ENCODE measurements at regions not wholly inside any gene's neighbourhood (a gene's known extent, or its start where the extent isn't known, plus 50 kb on each side); places are given as distances from the start of the nearest gene placed in this dataset.
"Not testable (repeated sequence)": the region's sequence is repeated elsewhere in the genome, so short reads cannot be mapped to it uniquely, and the experiment has no call there.

DNA sequence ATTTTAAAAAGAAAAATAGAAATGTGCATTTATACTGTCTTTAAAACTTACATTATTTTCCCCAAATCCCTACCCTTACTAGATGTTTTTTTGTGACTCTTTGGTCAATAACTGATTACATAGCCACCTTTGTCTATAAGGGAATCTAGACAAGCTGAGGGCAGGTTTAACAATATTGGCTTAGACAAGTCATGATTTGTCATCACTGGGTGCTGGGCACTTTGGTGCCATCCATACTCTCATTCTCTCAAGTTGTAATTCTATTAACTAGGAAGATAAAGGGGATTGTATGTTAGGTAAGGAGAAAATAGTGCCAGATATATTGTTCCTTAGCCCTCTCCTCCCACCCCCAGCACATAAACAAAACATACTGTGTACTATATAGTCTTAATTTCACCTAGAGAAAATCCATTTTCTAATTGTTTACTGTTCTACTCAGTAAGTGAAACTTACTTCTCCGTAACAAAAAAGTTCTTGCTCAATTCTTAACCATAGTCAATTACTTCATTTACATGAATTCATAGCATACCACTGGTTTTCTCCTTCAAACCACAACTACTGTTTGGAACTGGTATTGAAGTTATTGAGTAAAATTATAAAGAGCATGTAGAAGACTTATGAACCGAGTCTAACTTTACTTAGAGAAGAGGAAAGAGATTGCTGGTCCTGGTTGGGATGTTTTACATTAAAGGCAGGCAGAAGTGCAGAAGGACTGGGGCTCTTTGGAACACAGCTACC, 877.1 kb downstream of the PDCD6IP start:
- Histone ChIP-seq H3K4me3 (ENCODE audit: low read length in 2 of 2) (no peak overlapping the region), H3K36me3 (ENCODE audit: control insufficient read depth in 2 of 2, insufficient read depth in 2 of 2, low read length in 1 of 2) (no peaks in the 10 kb centered on the region), H3K4me1 (ENCODE audit: control insufficient read depth in 2 of 2, insufficient read depth in 2 of 2, low read length in 2 of 2) (no peaks in the 10 kb centered on the region), H3K27ac (ENCODE audit: low read depth in 1 of 2, low read length in 1 of 2) (no peak overlapping the region), H3K27me3 (ENCODE audit: control insufficient read depth in 2 of 2, insufficient read depth in 1 of 2, low read length in 1 of 2) (no peaks in the 10 kb centered on the region), H3K9me3 (ENCODE audit: control insufficient read depth in 2 of 2, insufficient read depth in 1 of 2, low read length in 1 of 2) (peaks cover 1 to 9% of the 10 kb centered on the region in 2 donors)
- 98% methylated on average over 2 of the region's 2 CpGs for WGBS
- DNase-seq (ENCODE audit: low read depth in 6 of 9, low spot score in 9 of 9) = no peak

DNA sequence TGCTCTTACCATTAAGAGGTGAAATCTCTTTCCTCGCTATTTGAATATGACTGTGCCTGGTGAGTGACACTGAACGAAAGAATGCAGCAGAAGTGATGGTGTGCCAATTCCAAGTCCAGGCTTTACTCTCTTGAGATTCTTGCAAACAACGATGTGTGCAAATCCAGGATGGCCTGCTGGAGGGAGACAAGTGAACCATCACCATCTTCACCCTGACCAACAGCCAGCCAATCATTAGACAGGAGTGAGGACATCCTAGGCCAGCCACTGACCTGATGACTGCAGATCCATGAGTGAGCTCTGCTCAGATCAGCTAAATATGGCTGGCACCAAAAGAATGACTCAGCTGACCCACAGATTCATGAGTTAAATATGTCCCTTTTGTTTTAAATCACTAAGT, 878.0 kb downstream of the PDCD6IP start:
- Histone ChIP-seq H3K36me3 (ENCODE audit: control insufficient read depth in 2 of 2, insufficient read depth in 2 of 2, low read length in 1 of 2) (no peaks in the 10 kb centered on the region), H3K27ac (ENCODE audit: low read depth in 1 of 2, low read length in 1 of 2) (no peak overlapping the region), H3K9me3 (ENCODE audit: control insufficient read depth in 2 of 2, insufficient read depth in 1 of 2, low read length in 1 of 2) (peaks cover 1 to 9% of the 10 kb centered on the region in 2 donors), H3K27me3 (ENCODE audit: control insufficient read depth in 2 of 2, insufficient read depth in 1 of 2, low read length in 1 of 2) (no peaks in the 10 kb centered on the region), H3K4me3 (ENCODE audit: low read length in 2 of 2) (no peak overlapping the region), H3K4me1 (ENCODE audit: control insufficient read depth in 2 of 2, insufficient read depth in 2 of 2, low read length in 2 of 2) (no peaks in the 10 kb centered on the region)
- 96% methylated on average over 3 of the region's 3 CpGs for WGBS
- no peak for DNase-seq (ENCODE audit: low read depth in 6 of 9, low spot score in 9 of 9)

DNA sequence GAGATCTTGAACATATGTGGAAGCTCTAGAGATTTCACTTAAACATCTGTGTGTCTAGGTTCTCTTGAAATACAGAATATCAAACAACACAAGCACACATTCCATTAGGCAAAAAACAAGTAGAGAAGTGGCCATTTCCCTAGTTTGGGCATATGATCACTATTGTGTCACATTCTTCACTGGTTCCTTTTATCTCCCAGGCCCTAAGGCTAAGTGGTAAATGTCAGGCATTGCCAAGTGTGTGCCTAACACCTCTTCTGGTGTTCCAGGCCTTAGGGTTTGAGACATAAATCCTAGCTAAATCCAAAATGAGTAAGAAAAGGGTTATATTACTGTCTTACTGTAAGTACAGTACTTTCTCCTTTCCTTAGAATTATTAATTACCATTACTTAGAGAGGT, 880.1 kb downstream of the PDCD6IP start:
- Histone ChIP-seq H3K27me3 (ENCODE audit: control insufficient read depth in 2 of 2, insufficient read depth in 1 of 2, low read length in 1 of 2) (no peaks in the 10 kb centered on the region), H3K27ac (ENCODE audit: low read depth in 1 of 2, low read length in 1 of 2) (no peak overlapping the region), H3K4me3 (ENCODE audit: low read length in 2 of 2) (no peak overlapping the region), H3K9me3 (ENCODE audit: control insufficient read depth in 2 of 2, insufficient read depth in 1 of 2, low read length in 1 of 2) (peaks cover 1 to 9% of the 10 kb centered on the region in 2 donors), H3K4me1 (ENCODE audit: control insufficient read depth in 2 of 2, insufficient read depth in 2 of 2, low read length in 2 of 2) (no peaks in the 10 kb centered on the region), H3K36me3 (ENCODE audit: control insufficient read depth in 2 of 2, insufficient read depth in 2 of 2, low read length in 1 of 2) (no peaks in the 10 kb centered on the region)
- DNase-seq (ENCODE audit: low read depth in 6 of 9, low spot score in 9 of 9) = no peak

DNA sequence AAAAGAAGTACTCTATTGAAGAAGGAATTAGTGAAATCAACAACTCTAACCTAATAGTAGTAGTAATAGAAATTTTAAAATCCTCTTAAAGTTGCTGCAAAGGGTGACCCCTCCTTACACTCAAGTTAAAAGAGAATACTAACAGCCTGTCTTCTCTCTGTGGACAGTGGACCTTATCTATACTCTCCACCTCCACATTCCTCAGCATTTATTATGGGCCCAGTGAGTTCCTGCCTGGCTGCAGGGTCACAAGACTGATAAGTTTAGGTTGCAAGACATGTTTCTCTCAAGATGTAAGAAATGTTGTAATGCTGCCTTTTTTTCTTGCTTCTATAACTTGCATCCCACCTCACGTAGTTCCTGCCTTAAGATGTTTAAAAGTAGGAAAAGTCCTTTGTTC, 880.6 kb downstream of the PDCD6IP start:
- not testable (repeated sequence) for H3K4me3 ChIP-seq (ENCODE audit: low read length in 2 of 2); H3K27ac ChIP-seq (ENCODE audit: low read depth in 1 of 2, low read length in 1 of 2); H3K27me3 ChIP-seq (ENCODE audit: control insufficient read depth in 2 of 2, insufficient read depth in 1 of 2, low read length in 1 of 2); H3K36me3 ChIP-seq (ENCODE audit: control insufficient read depth in 2 of 2, insufficient read depth in 2 of 2, low read length in 1 of 2); H3K4me1 ChIP-seq (ENCODE audit: control insufficient read depth in 2 of 2, insufficient read depth in 2 of 2, low read length in 2 of 2); DNase-seq (ENCODE audit: low read depth in 6 of 9, low spot score in 9 of 9); H3K9me3 ChIP-seq (ENCODE audit: control insufficient read depth in 2 of 2, insufficient read depth in 1 of 2, low read length in 1 of 2)
- 100% methylated on average over 1 of the region's 1 CpG for whole genome bisulfite sequencing

DNA sequence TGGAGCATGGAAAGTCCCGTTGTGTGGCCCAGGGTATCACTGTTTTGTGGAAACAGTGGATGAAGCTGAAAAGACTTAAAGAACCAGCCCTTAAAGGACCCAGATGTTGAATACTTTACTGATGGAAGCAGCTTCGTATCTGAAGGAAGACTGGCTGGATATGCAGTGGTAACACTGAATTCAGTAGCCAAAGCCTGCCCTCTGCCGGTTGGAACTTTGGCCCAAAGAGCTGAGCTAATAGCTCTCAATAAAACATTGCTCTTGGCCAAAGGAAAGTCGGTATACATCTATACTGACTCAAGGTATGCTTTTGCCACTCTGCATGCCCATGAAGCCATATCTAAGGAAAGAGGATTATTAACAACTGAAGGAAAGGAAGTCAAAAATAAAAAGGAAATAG, 885.4 kb downstream of the PDCD6IP start:
- WGBS = 56% methylated on average over 4 of the region's 4 CpGs
- Histone ChIP-seq H3K9me3 (ENCODE audit: control insufficient read depth in 2 of 2, insufficient read depth in 1 of 2, low read length in 1 of 2) (peaks cover 1 to 9% of the 10 kb centered on the region in 2 donors), H3K36me3 (ENCODE audit: control insufficient read depth in 2 of 2, insufficient read depth in 2 of 2, low read length in 1 of 2) (peaks cover 0 to 3% of the 10 kb centered on the region in 2 donors), H3K27me3 (ENCODE audit: control insufficient read depth in 2 of 2, insufficient read depth in 1 of 2, low read length in 1 of 2) (no peaks in the 10 kb centered on the region), H3K4me1 (ENCODE audit: control insufficient read depth in 2 of 2, insufficient read depth in 2 of 2, low read length in 2 of 2) (no peaks in the 10 kb centered on the region), H3K27ac (ENCODE audit: low read depth in 1 of 2, low read length in 1 of 2) (no peak overlapping the region), H3K4me3 (ENCODE audit: low read length in 2 of 2) (no peak overlapping the region)
- peak in 5 of 9 donors; percentile 27 to 64 (median 49) for DNase-seq (ENCODE audit: low read depth in 6 of 9, low spot score in 9 of 9)

DNA sequence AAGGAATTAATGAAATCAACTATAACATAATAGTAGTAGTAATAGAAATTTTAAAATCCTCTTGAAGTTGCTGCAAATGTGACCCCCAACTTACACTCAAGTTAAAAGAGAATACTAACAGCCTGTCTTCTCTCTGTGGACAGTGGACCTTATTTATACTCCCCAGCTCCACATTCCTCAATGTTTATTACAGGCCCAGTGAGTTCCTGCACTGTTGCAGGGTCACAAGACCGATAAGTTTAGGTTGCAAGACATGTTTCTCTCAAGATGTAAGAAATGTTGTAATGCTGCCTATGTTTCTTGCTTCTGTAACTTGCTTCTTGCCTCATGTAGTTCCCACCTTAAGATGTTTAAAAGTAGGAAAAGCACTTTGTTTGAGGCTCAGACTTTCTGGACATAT, 888.1 kb downstream of the PDCD6IP start:
- Histone ChIP-seq H3K9me3 (ENCODE audit: control insufficient read depth in 2 of 2, insufficient read depth in 1 of 2, low read length in 1 of 2) (no peaks in the 10 kb centered on the region), H3K4me1 (ENCODE audit: control insufficient read depth in 2 of 2, insufficient read depth in 2 of 2, low read length in 2 of 2) (no peaks in the 10 kb centered on the region), H3K27me3 (ENCODE audit: control insufficient read depth in 2 of 2, insufficient read depth in 1 of 2, low read length in 1 of 2) (no peaks in the 10 kb centered on the region), H3K27ac (ENCODE audit: low read depth in 1 of 2, low read length in 1 of 2) (no peak overlapping the region), H3K36me3 (ENCODE audit: control insufficient read depth in 2 of 2, insufficient read depth in 2 of 2, low read length in 1 of 2) (peaks cover 0 to 3% of the 10 kb centered on the region in 2 donors), H3K4me3 (ENCODE audit: low read length in 2 of 2) (no peak overlapping the region)
- 96% methylated on average over 1 of the region's 1 CpG for WGBS
- no peak for DNase-seq (ENCODE audit: low read depth in 6 of 9, low spot score in 9 of 9)

DNA sequence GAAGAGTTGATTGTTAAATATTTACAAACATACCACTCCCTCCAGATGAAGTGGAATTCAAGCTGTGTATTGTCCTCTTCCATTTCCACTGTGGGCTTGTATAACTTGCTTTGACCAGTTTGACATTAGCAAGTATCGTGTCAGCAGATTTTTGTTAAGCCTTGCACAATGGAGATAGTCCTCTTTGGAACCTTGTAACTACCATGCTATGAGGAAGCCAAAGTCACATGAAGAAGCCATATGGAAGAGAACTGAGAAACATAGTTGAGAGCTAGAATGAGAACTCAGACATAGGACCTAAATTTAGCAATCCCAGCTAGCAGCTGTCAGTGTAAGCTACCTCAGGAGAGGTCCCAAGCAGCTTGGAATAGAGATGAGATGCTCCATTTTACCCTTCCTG, 889.2 kb downstream of the PDCD6IP start:
- DNase-seq (ENCODE audit: low read depth in 6 of 9, low spot score in 9 of 9) = no peak
- no peak overlapping the region for H3K27ac ChIP-seq (ENCODE audit: low read depth in 1 of 2, low read length in 1 of 2)
- peaks cover 0 to 3% of the 10 kb centered on the region in 2 donors for H3K36me3 ChIP-seq (ENCODE audit: control insufficient read depth in 2 of 2, insufficient read depth in 2 of 2, low read length in 1 of 2)
- H3K4me3 ChIP-seq (ENCODE audit: low read length in 2 of 2) = no peak overlapping the region
- H3K27me3 ChIP-seq (ENCODE audit: control insufficient read depth in 2 of 2, insufficient read depth in 1 of 2, low read length in 1 of 2) = no peaks in the 10 kb centered on the region
- no peaks in the 10 kb centered on the region for H3K9me3 ChIP-seq (ENCODE audit: control insufficient read depth in 2 of 2, insufficient read depth in 1 of 2, low read length in 1 of 2)
- 95% methylated on average over 1 of the region's 1 CpG for WGBS
- no peaks in the 10 kb centered on the region for H3K4me1 ChIP-seq (ENCODE audit: control insufficient read depth in 2 of 2, insufficient read depth in 2 of 2, low read length in 2 of 2)

DNA sequence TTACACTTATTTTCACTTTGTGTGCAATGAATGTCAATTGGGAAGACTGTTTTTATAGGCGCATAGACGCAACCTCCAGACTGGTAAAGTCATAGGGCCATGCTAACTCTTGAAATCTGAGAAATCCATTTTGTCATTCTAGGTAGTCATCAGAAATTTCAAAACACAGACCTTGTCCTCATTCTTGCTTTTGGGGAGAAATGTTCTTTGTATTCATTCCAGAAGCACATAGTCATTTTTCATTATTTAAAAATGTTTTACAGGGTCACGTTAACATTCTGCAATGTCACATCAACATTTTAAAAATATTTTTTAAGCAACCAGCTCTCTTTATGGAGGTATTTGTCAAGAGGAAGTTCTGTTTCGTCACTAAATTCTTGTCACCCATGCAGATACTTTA, 898.4 kb downstream of the PDCD6IP start:
- no peaks in the 10 kb centered on the region for H3K4me1 ChIP-seq (ENCODE audit: control insufficient read depth in 2 of 2, insufficient read depth in 2 of 2, low read length in 2 of 2)
- WGBS = 84% methylated on average over 4 of the region's 4 CpGs
- no peaks in the 10 kb centered on the region for H3K27me3 ChIP-seq (ENCODE audit: control insufficient read depth in 2 of 2, insufficient read depth in 1 of 2, low read length in 1 of 2)
- peaks cover 3 to 4% of the 10 kb centered on the region in 2 donors for H3K9me3 ChIP-seq (ENCODE audit: control insufficient read depth in 2 of 2, insufficient read depth in 1 of 2, low read length in 1 of 2)
- no peak overlapping the region for H3K27ac ChIP-seq (ENCODE audit: low read depth in 1 of 2, low read length in 1 of 2)
- no peak overlapping the region for H3K4me3 ChIP-seq (ENCODE audit: low read length in 2 of 2)
- no peaks in the 10 kb centered on the region for H3K36me3 ChIP-seq (ENCODE audit: control insufficient read depth in 2 of 2, insufficient read depth in 2 of 2, low read length in 1 of 2)
- DNase-seq (ENCODE audit: low read depth in 6 of 9, low spot score in 9 of 9) = no peak

DNA sequence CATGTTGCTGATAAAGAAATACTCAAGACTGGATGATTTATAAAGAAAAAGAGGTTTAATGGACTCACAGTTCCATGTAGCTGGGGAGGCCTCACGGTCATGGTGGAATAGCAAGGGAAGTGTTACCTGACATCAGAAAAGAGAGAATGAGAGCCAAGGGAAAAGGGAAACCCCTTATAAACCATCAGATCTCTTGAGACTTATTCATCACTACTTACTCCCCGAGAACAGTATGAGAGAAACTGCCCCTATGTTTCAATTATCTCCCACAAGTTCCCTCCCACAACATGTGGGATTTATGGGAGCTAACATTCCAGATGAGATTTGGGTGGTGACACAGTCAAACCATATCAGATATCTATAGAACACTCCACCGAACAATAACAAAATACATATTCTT, 904.6 kb downstream of the PDCD6IP start:
- Histone ChIP-seq H3K4me3 (ENCODE audit: low read length in 2 of 2) (no peak overlapping the region), H3K9me3 (ENCODE audit: control insufficient read depth in 2 of 2, insufficient read depth in 1 of 2, low read length in 1 of 2) (peaks cover 4 to 5% of the 10 kb centered on the region in 2 donors), H3K27me3 (ENCODE audit: control insufficient read depth in 2 of 2, insufficient read depth in 1 of 2, low read length in 1 of 2) (no peaks in the 10 kb centered on the region), H3K36me3 (ENCODE audit: control insufficient read depth in 2 of 2, insufficient read depth in 2 of 2, low read length in 1 of 2) (no peaks in the 10 kb centered on the region), H3K27ac (ENCODE audit: low read depth in 1 of 2, low read length in 1 of 2) (no peak overlapping the region), H3K4me1 (ENCODE audit: control insufficient read depth in 2 of 2, insufficient read depth in 2 of 2, low read length in 2 of 2) (no peaks in the 10 kb centered on the region)
- DNase-seq (ENCODE audit: low read depth in 6 of 9, low spot score in 9 of 9) = peak in 5 of 9 donors; percentile 14 to 53 (median 20)
- WGBS = 97% methylated on average over 3 of the region's 3 CpGs
